ENCODE measurements at regions not wholly inside any gene's neighbourhood (a gene's known extent, or its start where the extent isn't known, plus 50 kb on each side); places are given as distances from the start of the nearest gene placed in this dataset.
"Not testable (repeated sequence)": the region's sequence is repeated elsewhere in the genome, so short reads cannot be mapped to it uniquely, and the experiment has no call there.

- Histone ChIP-seq H3K4me1 (ENCODE audit: control insufficient read depth in 1 of 2, insufficient read depth in 2 of 2, low read length in 2 of 2) (no peaks in the 10 kb centered on the region), H3K36me3 (ENCODE audit: control insufficient read depth in 1 of 2, insufficient read depth in 2 of 2, low read length in 2 of 2) (no peaks in the 10 kb centered on the region), H3K79me2 (ENCODE audit: insufficient read depth, low read length) (no peaks in the 10 kb centered on the region), H3K4me2 (ENCODE audit: low read length) (no peak overlapping the region), H3K27ac (ENCODE audit: low read depth, low read length) (no peak overlapping the region), H4K20me1 (ENCODE audit: insufficient read depth) (no peaks in the 10 kb centered on the region), H3K9ac (ENCODE audit: low read length) (no peak overlapping the region), H3K4me3 (replicated peaks in 1 of 2; ENCODE audit: low read depth in 1 of 2, low read length in 2 of 2) (no peak overlapping the region), H3K9me3 (ENCODE audit: control insufficient read depth in 1 of 2, insufficient read depth in 1 of 2, low read depth in 1 of 2, low read length in 2 of 2) (no peaks in the 10 kb centered on the region), H3K9me2 (ENCODE audit: insufficient read depth) (no peaks in the 10 kb centered on the region), H3K27me3 (ENCODE audit: insufficient read depth, low read length) (0 out of 2 replicates have a peak, but pooled peaks cover 3% of the 10 kb centered on the region), H2AFZ (ENCODE audit: low read depth, low read length, poor library complexity, severe bottlenecking) (no peak overlapping the region)
- no TSS peak for BruUV-seq (replicated peaks)
- DNase-seq (ENCODE audit: low read depth, low spot score) (no peak), ATAC-seq (no peak)
- intact Hi-C loops (cut with micrococcal nuclease), result no loop called here
- ChIA-PET CTCF (no interaction called here), RAD21 (ENCODE audit: low non-redundant PET in 1 of 2, low total read pairs in 2 of 2, uncharacterized antibody in 2 of 2, unreplicated experiment in 2 of 2) (no interaction called here), POLR2A (no interaction called here)
- TF ChIP-seq RAD21 (IDR thresholded peaks at IDR 0.05; ENCODE audit: low read depth) (no peak), ELF1 (IDR thresholded peaks at IDR 0.05; ENCODE audit: borderline replicate concordance, low read depth) (no peak), FOSL1 (IDR thresholded peaks at IDR 0.05; ENCODE audit: low read depth) (no peak), POLR2AphosphoS5 (IDR thresholded peaks at IDR 0.05; ENCODE audit: low read depth, low read length) (no peak), CTCF (IDR thresholded peaks at IDR 0.05 in 2 of 3, conservative IDR thresholded peaks at IDR 0.05 in 1 of 3; ENCODE audit: borderline replicate concordance in 1 of 3, insufficient read depth in 1 of 3, low read depth in 2 of 3, low read length in 2 of 3) (no peak), EZH2phosphoT487 (IDR thresholded peaks at IDR 0.05; ENCODE audit: borderline replicate concordance) (no peak), EZH2 (IDR thresholded peaks at IDR 0.05) (no peak), TCF7L2 (IDR thresholded peaks at IDR 0.05; ENCODE audit: borderline replicate concordance, extremely low read depth, insufficient read depth, insufficient read length) (no peak), REST (IDR thresholded peaks at IDR 0.05; ENCODE audit: low read depth) (no peak)
- TF ChIP-seq, protein P1, sequence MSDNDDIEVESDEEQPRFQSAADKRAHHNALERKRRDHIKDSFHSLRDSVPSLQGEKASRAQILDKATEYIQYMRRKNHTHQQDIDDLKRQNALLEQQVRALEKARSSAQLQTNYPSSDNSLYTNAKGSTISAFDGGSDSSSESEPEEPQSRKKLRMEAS (IDR thresholded peaks at IDR 0.05), result no peak
- TF ChIP-seq, protein P2, sequence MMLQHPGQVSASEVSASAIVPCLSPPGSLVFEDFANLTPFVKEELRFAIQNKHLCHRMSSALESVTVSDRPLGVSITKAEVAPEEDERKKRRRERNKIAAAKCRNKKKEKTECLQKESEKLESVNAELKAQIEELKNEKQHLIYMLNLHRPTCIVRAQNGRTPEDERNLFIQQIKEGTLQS (IDR thresholded peaks at IDR 0.05), result no peak
- TF ChIP-seq, protein P3, sequence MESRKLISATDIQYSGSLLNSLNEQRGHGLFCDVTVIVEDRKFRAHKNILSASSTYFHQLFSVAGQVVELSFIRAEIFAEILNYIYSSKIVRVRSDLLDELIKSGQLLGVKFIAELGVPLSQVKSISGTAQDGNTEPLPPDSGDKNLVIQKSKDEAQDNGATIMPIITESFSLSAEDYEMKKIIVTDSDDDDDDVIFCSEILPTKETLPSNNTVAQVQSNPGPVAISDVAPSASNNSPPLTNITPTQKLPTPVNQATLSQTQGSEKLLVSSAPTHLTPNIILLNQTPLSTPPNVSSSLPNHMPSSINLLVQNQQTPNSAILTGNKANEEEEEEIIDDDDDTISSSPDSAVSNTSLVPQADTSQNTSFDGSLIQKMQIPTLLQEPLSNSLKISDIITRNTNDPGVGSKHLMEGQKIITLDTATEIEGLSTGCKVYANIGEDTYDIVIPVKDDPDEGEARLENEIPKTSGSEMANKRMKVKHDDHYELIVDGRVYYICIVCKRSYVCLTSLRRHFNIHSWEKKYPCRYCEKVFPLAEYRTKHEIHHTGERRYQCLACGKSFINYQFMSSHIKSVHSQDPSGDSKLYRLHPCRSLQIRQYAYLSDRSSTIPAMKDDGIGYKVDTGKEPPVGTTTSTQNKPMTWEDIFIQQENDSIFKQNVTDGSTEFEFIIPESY (IDR thresholded peaks at IDR 0.05; ENCODE audit: extremely low read depth, insufficient replicate concordance, low read length), result no peak
Measured at GRCh38 chr9:119873877-119874276, 504.6 kb upstream of the BRINP1 start.

DNA sequence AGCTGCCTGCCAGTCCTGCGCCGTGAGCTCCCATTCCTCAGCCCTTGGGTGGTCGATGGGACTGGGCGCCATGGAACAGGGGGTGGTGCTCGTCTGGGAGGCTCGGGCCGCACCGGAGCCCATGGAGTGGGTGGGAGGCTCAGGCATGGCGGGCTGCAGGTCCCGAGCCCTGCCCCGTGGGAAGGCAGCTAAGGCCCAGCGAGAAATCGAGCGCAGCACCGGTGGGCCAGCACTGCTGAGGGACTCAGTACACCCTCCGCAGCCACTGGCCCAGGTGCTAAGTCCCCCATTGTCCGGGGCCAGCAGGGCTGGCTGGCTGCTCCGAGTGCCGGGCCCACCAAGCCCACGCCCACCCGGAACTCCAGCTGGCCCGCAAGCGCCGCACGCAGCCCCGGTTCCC lies 501.0 kb upstream of the BRINP1 start:
- H3K79me2 ChIP-seq (ENCODE audit: insufficient read depth, low read length); H3K27ac ChIP-seq (ENCODE audit: low read depth, low read length); POLR2A ChIA-PET; H4K20me1 ChIP-seq (ENCODE audit: insufficient read depth); H3K4me3 ChIP-seq (replicated peaks in 1 of 2; ENCODE audit: low read depth in 1 of 2, low read length in 2 of 2); H3K9ac ChIP-seq (ENCODE audit: low read length); H2AFZ ChIP-seq (ENCODE audit: low read depth, low read length, poor library complexity, severe bottlenecking); DNase-seq (ENCODE audit: low read depth, low spot score); H3K9me3 ChIP-seq (ENCODE audit: control insufficient read depth in 1 of 2, insufficient read depth in 1 of 2, low read depth in 1 of 2, low read length in 2 of 2); H3K4me1 ChIP-seq (ENCODE audit: control insufficient read depth in 1 of 2, insufficient read depth in 2 of 2, low read length in 2 of 2); H3K4me2 ChIP-seq (ENCODE audit: low read length); H3K9me2 ChIP-seq (ENCODE audit: insufficient read depth); CTCF ChIA-PET; H3K36me3 ChIP-seq (ENCODE audit: control insufficient read depth in 1 of 2, insufficient read depth in 2 of 2, low read length in 2 of 2); intact Hi-C loops (cut with micrococcal nuclease); H3K27me3 ChIP-seq (ENCODE audit: insufficient read depth, low read length); BruUV-seq (replicated peaks); ATAC-seq; RAD21 ChIA-PET (ENCODE audit: low non-redundant PET in 1 of 2, low total read pairs in 2 of 2, uncharacterized antibody in 2 of 2, unreplicated experiment in 2 of 2): not testable (repeated sequence)

All from HCT116 (cell line).